HG02973 (cell line): ENCODE measurements at regions not wholly inside any gene's neighbourhood (a gene's known extent, or its start where the extent isn't known, plus 50 kb on each side); places are given as distances from the start of the nearest gene placed in this dataset.

Experiments used
- ATAC-seq: cut with Tn5 transposase; IDR thresholded peaks from one replicate; pipeline ENCODE4 v1.9.1; 2021; ENCODE audit warnings: moderate library complexity; ENCODE audit not compliant: unreplicated experiment

DNA sequence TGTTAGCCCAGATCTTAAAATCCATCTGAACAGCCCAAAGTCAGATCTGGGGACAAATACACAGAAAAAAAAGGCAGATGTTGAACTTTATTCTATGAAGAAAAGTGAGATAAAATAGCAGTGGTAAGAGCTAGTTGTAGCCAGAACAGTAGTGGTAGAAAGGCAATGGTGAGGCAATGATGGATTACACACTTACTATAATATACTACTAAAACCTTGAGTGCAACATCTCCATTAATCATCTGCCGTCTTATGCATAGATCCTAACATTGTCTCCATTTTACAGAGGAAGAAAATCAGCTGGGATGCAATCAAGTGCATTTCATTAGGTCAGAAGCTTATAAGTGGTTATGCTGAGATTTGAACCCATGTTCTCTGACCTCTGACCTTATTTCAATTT is 699.6 kb downstream of the CDH11 start:
- ATAC-seq, result no peak

DNA sequence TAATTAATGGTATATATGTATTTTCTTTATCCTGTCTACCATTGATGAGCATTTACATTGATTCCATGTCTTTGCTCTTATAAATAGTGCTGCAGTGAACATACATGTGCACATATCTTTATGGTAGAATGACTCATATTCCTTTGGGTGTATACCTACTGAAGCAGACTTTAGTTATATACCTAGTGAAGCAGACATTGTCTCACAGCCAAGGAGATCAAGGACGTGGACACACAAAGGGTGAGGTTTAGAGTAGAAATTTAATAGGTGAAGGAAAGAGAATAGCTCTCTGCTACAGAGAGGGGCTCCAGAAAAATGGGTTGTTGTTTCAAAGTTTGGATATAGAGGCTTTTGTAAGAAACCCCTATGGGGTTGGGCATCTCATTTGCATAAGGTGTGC is 700.3 kb downstream of the CDH11 start:
- no peak for ATAC-seq

DNA sequence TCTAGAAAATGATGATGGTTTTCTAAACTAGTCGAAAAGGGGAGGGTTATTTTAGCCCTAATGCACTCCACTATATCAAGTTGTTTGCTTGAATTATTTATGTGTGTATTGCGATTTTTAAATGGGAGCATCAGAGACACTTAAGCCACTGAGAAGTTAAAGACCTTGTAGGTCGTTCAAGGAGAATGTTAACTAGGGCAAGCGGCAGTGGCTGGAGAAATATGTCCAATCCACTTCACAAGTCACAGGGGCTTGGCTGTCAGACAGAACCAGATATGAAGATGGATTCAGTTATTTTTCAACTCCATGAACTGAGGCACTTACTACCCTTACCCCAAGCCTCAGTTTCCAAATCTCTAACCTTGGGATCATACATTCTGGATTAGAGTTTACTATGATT is 702.0 kb downstream of the CDH11 start:
- ATAC-seq, result no peak

GRCh38 chr16:64417711-64418227 is 704.1 kb downstream of the CDH11 start:
- ATAC-seq, result no peak

DNA sequence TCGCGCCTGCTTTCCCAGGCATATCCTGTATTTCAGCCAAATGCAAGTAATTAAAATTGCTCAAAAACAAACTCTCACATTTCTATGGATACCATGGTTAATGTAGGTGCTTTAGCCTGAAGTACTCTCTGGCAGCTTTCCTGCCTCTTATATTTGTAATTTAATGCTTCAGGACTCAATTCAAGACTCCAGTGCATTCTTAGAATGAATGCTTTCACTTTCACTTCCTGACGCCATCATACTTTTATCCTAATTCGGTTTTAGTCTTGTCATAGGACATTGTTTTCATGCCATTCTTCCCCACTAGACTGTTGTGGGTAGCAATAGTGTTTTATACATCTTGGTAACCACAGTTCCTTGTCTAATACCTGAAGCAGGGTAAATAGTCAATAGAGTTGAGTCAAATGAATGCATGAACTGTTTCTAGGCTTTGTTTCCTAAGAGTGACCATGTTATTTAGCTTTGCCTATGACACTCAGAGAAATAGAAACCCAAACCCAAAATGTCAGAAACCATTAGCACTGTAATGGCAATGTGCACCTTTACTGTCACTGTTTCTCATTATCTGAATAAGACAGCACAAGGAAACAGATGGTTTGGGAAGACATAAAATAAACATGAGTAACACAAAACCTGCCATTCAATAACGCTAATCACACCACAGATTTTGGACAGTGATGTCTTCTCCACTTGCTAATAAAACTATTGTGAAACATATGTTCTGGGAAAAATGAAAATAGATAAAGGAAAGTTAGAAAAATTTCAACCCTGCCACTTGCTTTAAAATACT is 705.5 kb downstream of the CDH11 start:
- no peak for ATAC-seq

DNA sequence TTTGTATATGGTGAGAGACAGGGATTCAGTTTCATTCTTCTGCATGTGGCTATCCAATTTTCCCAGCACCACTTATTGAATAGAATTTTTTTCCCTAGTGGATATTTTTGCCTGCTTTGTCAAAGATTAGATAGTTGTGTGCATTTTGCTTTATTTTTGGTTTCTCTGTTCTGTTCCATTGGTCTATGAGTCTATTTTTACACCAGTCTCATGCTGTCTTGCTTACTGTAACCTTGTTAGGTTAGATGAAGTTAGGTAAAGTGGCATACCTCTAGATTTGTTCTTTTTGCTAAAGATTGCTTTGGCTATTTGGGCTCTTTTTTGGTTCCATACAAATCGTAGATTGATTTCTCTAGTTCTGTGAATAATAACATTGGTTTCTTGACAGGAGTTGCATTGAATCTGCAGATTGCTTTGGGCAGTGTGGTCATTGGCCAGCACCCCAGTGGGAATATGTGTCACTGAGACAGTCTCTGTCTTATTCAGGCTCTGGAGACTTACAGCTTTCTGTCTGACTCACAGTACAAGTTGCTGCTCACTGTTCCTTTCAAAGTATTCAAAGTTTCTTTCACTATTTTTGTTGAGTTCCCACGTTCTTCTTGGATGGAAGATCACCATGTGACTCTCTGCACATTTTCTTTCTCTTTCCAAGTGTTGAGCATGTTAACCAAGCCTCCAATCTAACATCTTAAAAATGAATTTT is 709.1 kb downstream of the CDH11 start:
- ATAC-seq, result no peak

DNA sequence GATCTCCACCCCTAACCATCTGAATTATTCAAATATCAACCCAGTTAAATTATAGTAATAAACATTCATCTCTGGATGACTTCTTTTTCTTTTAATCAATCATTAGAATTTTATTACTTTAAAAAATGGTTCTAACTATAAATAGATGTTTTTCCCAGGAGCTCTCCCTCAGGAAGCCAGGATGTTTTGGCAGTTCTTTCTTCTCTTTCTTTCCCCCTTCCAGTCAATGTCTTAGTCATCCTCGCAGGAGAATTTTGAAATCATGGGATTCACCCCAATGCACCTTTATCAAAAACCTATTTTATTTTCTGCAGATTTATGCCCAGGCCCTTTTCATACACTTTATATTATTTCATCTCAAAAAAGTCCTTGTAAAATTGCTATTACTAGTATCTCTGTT is 711.6 kb downstream of the CDH11 start:
- no peak for ATAC-seq

GRCh38 chr16:64409783-64410210 is 712.1 kb downstream of the CDH11 start:
- ATAC-seq, result no peak

DNA sequence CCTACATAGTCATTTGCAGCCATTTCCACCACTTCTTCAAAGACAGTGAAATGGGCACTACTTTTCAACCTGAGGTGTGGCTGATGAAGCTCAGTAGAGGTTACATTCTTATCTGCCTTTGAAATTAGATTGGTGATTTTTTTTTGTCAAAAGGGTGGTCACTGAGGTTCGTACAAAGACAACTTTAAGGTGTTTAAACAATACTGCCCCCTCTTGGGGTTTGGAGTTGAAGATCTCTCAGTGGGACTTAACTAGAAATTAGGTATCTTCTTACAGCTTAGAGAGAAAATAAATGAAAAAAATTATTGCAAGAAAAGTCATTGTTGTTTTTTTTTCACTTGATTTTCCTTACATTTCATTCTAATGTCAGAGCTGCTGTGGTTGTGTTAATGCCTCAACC is 713.2 kb downstream of the CDH11 start:
- ATAC-seq, result no peak

DNA sequence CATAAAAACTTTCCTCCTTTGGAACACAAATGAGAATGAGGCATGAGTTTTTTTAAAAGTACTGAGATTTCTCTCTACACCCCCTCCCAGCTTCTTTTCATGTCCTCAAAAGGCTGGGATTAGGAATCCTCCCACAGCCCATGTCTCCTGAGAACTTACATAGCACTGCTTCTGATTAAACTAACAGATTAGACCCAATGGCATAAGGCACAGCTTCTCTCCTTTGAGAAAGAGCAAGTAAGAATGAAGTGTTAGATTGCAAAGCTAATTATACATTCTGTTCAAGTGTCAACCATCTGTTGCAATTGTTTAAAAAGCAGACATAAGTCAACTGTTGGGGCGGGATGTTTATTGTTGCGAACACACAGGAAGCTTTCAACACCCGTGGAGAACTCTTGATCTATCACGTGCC is 715.1 kb downstream of the CDH11 start:
- ATAC-seq, result no peak

DNA sequence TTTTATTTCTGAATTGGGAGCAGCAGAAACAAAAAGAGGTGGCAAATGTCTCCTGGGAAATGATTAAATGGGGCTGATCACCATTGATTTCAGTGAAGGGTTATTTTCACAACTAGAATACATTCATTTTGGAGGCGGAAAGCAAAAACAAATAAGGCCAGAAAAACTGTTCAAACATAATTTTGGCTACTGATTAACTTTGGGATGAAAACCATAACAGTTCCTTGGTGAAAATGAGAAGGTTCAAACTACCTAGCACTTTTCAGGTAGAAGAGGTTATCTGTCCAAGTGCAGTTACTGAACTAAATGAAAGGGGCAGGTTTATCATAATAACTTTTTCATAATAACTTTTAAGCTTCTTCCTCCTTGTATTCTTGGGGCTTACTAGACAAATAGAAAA is 718.5 kb downstream of the CDH11 start:
- no peak for ATAC-seq

GRCh38 chr16:64398793-64399192 is 723.1 kb downstream of the CDH11 start:
- ATAC-seq, result no peak

DNA sequence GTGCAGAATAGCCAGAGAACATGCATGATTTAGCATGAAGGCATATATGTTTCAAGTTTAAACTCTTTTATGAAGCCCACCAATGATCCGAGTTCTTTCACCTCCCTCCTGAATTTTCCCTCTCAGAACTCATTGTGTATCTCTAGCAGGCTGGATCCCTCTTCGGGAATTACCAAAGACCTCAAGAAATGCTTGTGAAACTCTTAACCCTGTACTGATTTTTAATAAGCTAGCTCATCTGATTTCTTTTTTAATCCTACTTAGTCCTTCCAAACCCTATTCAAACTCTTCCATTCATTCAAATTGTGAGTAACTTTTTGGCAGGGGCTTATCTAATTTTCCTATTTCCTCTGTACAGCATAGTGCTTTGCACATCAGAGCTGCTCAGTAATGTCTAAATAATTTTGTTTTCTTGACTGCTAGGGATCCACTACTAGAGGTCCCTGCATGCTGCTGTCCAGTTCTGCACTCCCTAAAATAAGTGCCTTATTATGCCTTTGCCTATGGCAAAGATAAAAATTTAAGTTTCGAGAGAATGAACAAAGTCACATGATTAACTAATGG is 723.8 kb downstream of the CDH11 start:
- no peak for ATAC-seq

DNA sequence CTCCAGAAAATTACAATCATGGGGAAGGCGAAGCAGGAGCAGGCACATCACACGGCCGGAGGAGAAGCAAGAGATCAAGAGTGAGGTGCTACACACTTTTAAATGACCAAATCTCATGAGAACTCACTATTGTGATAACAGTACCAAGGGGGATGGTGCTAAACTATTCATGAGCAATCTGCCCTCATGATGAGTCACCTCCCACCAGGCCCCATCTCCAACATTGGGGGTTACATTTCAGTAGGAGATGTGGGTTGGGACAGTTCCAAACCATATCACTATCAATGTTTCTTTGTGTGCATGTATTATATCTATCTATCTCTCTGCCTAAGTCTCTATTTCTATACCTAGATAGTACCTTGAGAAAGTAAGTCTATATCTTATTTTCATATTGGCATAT is 724.8 kb downstream of the CDH11 start:
- ATAC-seq, result no peak

- no peak for ATAC-seq
These were observed 727.8 kb downstream of the CDH11 start for GRCh38 chr16:64394061-64394460.

- ATAC-seq, result no peak
These were observed 729.4 kb downstream of the CDH11 start for GRCh38 chr16:64392456-64392855.

GRCh38 chr16:64391063-64391600 is 730.7 kb downstream of the CDH11 start:
- ATAC-seq, result no peak

DNA sequence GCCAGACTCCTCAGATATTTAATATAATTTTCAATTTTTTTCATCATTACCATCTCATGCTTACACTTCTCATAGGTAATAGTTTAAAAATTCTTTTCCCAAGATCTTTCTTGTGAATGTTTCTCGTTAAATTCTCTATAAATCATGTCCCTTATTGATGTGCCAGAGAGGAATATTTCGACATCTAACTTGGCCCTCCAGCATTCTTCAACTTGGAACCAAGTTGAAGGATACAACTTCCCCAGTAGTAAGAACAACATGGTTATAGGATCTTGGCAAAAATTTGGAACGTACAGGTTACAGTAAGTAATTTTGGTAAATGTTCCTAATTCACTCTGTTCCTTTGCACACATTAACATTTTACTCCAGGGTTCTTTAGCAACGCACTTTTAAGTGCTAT is 731.8 kb downstream of the CDH11 start:
- ATAC-seq, result no peak

DNA sequence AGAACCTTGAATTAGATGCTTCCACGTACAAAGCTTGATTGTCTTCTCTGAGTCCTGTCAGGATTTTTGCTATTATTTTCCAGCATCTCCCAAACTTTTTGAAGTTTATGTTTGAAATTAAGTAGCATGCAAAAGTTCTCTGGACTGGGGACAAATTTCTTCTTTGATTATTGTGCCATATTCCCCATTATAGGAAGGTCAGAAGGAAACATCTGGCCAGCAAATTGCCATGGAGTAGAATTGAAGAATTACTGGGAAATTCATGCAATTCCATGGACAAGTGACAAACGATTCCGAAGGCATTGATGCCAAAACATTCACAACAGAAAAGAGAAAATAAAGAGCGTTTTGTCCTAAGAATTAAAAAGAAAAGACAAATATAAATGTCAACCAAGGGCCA is 737.2 kb downstream of the CDH11 start:
- ATAC-seq, result no peak

DNA sequence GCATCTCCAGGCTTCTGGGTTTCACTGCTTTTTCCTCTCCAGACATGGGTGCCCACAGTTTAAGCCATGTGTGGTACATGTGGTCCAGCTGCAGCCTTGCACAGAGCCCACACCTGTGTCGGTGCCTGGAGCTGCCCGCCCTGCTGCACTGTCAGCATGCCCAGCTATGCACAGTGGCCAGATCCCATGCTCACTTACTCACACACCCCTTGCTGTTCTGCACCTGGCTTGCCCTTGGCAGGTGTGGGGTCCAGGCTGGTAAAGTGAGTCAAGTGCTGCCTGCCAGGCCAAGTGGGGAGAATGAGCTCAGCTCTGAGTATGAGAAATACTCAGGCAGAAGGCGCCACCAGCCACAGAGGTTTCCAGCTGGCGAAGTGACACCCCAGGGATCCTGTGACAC is 739.9 kb downstream of the CDH11 start:
- no peak for ATAC-seq

DNA sequence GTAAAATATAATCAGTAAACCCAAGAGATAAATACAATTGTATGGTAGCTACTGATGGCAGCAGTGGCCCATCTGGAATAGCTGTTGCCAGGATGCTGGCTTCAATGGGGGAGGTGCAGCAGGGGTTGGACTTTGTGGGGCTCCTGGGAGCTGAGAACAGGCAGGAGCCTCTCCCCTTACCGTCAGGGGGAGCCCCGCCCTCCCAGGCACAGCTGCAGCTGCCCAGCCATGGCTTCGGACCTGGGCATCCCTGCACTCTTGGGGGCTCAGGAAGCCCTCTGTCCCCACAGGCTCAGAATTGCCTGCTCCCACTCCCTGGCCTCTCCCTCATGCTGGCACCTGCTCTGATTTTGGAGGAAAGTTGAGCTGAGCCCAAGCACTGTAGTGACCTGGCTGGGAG is 741.1 kb downstream of the CDH11 start:
- no peak for ATAC-seq
